ENCODE measurements at regions not wholly inside any gene's neighbourhood (a gene's known extent, or its start where the extent isn't known, plus 50 kb on each side); places are given as distances from the start of the nearest gene placed in this dataset.

- no peak for DNase-seq (ENCODE audit: extremely low read depth in 1 of 2, low read depth in 1 of 2)
These were observed 768.1 kb upstream of the LRRN3 start for GRCh38 chr7:110322796-110323195.

- DNase-seq (ENCODE audit: extremely low read depth in 1 of 2, low read depth in 1 of 2), result no peak
These were observed 764.0 kb upstream of the LRRN3 start for GRCh38 chr7:110326966-110327365.

- no peak for DNase-seq (ENCODE audit: extremely low read depth in 1 of 2, low read depth in 1 of 2)
These were observed 754.5 kb upstream of the LRRN3 start for GRCh38 chr7:110336423-110336822.

- DNase-seq (ENCODE audit: extremely low read depth in 1 of 2, low read depth in 1 of 2), result no peak
These were observed 753.3 kb upstream of the LRRN3 start for GRCh38 chr7:110337646-110338045.

GRCh38 chr7:110347081-110347480, 743.8 kb upstream of the LRRN3 start:
- no peak for DNase-seq (ENCODE audit: extremely low read depth in 1 of 2, low read depth in 1 of 2)

GRCh38 chr7:110356438-110356837, 734.5 kb upstream of the LRRN3 start:
- DNase-seq (ENCODE audit: extremely low read depth in 1 of 2, low read depth in 1 of 2), result no peak

- no peak for DNase-seq (ENCODE audit: extremely low read depth in 1 of 2, low read depth in 1 of 2)
These were observed 732.9 kb upstream of the LRRN3 start for GRCh38 chr7:110358028-110358427.

GRCh38 chr7:110371709-110372108, 719.2 kb upstream of the LRRN3 start:
- DNase-seq (ENCODE audit: extremely low read depth in 1 of 2, low read depth in 1 of 2), result no peak

- DNase-seq (ENCODE audit: extremely low read depth in 1 of 2, low read depth in 1 of 2), result no peak
These were observed 718.2 kb upstream of the LRRN3 start for GRCh38 chr7:110372685-110373084.

GRCh38 chr7:110373416-110373815, 717.5 kb upstream of the LRRN3 start:
- no peak for DNase-seq (ENCODE audit: extremely low read depth in 1 of 2, low read depth in 1 of 2)

- no peak for DNase-seq (ENCODE audit: extremely low read depth in 1 of 2, low read depth in 1 of 2)
These were observed 717.1 kb upstream of the LRRN3 start for GRCh38 chr7:110373859-110374258.

- no peak for DNase-seq (ENCODE audit: extremely low read depth in 1 of 2, low read depth in 1 of 2)
These were observed 715.9 kb upstream of the LRRN3 start for GRCh38 chr7:110375068-110375467.

GRCh38 chr7:110382736-110383135, 708.2 kb upstream of the LRRN3 start:
- DNase-seq (ENCODE audit: extremely low read depth in 1 of 2, low read depth in 1 of 2), result no peak

GRCh38 chr7:110386006-110386405, 704.9 kb upstream of the LRRN3 start:
- DNase-seq (ENCODE audit: extremely low read depth in 1 of 2, low read depth in 1 of 2), result no peak

- DNase-seq (ENCODE audit: extremely low read depth in 1 of 2, low read depth in 1 of 2), result no peak
These were observed 704.0 kb upstream of the LRRN3 start for GRCh38 chr7:110386913-110387312.

GRCh38 chr7:110387689-110388088, 703.2 kb upstream of the LRRN3 start:
- DNase-seq (ENCODE audit: extremely low read depth in 1 of 2, low read depth in 1 of 2), result no peak

- DNase-seq (ENCODE audit: extremely low read depth in 1 of 2, low read depth in 1 of 2), result no peak
These were observed 702.5 kb upstream of the LRRN3 start for GRCh38 chr7:110388457-110388856.

- DNase-seq (ENCODE audit: extremely low read depth in 1 of 2, low read depth in 1 of 2), result no peak
These were observed 694.9 kb upstream of the LRRN3 start for GRCh38 chr7:110396021-110396420.

GRCh38 chr7:110397927-110398660, 692.8 kb upstream of the LRRN3 start:
- DNase-seq (ENCODE audit: extremely low read depth in 1 of 2, low read depth in 1 of 2), result no peak

GRCh38 chr7:110399421-110399820, 691.5 kb upstream of the LRRN3 start:
- no peak for DNase-seq (ENCODE audit: extremely low read depth in 1 of 2, low read depth in 1 of 2)

- no peak for DNase-seq (ENCODE audit: extremely low read depth in 1 of 2, low read depth in 1 of 2)
These were observed 690.5 kb upstream of the LRRN3 start for GRCh38 chr7:110400411-110400810.

GRCh38 chr7:110407242-110407641, 683.7 kb upstream of the LRRN3 start:
- no peak for DNase-seq (ENCODE audit: extremely low read depth in 1 of 2, low read depth in 1 of 2)

- DNase-seq (ENCODE audit: extremely low read depth in 1 of 2, low read depth in 1 of 2), result no peak
These were observed 683.2 kb upstream of the LRRN3 start for GRCh38 chr7:110407706-110408105.
